SK-MEL-5 (cell line): ENCODE measurements at regions not wholly inside any gene's neighbourhood (a gene's known extent, or its start where the extent isn't known, plus 50 kb on each side); places are given as distances from the start of the nearest gene placed in this dataset.

Experiments used
- DNase-seq: peaks from one replicate; pipeline ENCODE4 v3.0.0-alpha.2; 2016; ENCODE audit warnings: low read depth, low spot score
- in situ Hi-C: cut with HindIII; loops from 2 replicates; pipeline ENCODE4 v1.10.0; 2016; ENCODE audit warnings: low sequenced_read_pairs, high pct_unique_total_duplicates, low pct_unique_long_range_greater_than_20kb

DNA sequence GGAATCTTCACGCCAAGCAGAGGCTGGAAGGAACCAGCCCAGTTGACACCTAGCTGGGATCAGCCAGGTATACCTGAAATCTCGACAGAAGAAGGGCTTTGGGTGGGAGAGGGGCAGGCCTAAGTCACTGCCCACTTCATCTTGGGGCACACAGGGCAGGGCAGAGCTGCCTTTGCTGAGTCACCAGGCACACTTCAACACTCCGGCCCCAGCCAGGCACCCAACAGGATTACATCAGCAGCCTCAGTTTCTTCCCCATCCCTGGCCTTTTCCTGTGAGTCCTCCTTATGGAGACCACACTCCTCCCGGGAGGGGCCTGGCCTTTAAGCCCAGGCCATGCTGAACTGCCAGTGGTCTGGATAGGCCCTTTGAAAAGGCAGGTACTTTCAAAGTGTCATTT is 201.7 kb upstream of the HS6ST1 start:
- in situ Hi-C loops: no loop called here
- DNase-seq: no peak

DNA sequence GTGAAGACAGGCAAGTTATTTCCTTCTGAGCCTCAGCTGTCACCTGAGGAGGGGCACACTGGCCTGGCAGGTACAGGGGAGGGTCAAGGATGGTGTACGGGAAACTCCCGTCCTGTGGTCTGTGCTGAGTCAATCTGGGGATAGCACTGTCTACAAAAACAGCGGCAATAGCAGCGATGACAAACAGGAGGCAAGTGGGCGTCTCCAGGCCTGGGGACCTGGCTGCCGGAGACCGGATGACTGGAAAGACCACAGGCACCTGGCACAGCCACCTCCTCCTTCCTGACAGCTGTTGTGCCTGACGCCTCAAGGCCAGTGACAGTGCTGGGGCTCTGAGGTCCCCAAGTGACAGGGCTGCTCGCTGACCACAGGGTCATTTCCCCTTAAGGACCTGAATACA is 202.1 kb upstream of the HS6ST1 start:
- in situ Hi-C loops: no loop called here
- DNase-seq: no peak

DNA sequence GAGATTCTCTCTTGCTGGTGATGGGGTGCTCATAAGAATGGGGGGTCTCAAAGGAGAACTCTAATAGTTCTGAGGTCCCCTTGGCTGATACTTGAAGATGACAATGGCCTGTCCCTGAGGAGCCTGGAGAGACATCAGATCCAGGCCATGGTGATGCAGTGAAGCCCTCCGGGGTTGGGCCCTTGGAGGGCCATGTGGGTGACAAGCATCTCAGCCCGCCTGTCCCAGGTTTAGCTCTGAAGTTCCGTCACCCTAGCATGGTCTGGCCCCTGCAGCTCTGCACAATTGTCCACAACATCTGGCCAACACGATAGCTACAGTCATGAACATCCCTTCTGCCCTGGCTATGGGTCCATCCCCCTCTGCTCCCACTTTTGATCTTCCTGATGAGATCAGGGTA is 202.8 kb upstream of the HS6ST1 start:
- no peak for DNase-seq
- in situ Hi-C loops: no loop called here

DNA sequence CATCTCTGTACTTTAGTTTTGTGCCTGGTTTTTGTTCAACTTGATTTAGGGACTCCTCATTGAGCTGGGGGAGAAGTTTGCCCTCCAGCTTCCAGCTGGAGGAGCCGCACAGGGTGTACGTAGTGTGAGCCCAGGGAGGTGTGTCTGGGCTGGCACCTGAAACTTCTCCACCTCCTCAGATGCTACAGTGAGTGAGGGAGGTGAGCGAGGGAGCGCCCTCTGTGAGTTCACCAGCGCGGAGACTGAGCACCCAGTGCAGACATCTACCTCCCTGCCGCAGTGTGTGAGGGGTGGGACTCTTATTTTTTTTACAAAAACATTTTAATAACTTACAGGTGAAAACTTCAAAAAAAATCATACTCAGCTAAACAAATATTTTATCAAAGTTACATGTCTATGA is 204.2 kb upstream of the HS6ST1 start:
- no peak for DNase-seq
- in situ Hi-C loops: no loop called here

- DNase-seq: no peak
- in situ Hi-C loops: no loop called here
Observed at GRCh38 chr2:128523457-128523856, 204.8 kb upstream of the HS6ST1 start.

- no peak for DNase-seq
- in situ Hi-C loops: no loop called here
Observed at GRCh38 chr2:128524183-128524582, 205.5 kb upstream of the HS6ST1 start.

- no peak for DNase-seq
- in situ Hi-C loops: no loop called here
Observed at GRCh38 chr2:128525653-128526052, 207.0 kb upstream of the HS6ST1 start.

DNA sequence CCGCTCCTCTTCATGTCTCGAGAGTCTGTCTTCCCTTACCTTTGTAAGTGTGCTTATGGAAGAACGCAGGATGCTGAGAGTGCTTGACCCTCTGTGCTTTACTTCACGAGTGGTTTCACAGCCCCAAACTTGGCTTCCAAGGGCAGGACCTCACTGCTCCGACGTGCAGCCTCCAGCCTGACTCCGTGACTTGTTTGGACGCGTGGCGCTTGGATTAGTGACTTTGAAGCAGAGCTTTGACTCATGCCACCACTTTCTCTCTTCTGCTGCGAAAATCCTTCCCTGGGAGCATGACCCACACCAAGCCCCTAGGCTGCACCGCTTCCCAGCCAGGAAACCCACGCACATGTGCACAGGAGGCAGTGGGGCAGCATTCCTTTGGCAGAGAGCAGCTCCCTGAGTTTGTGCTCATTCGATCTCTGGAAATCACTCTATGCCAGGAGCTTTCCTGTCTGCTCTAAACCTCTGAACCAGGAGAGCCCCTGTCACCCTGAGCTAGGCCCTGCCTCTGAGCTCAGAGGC is 207.8 kb upstream of the HS6ST1 start:
- in situ Hi-C loops: no loop called here
- DNase-seq: no peak

GRCh38 chr2:128528133-128528532 is 209.5 kb upstream of the HS6ST1 start:
- in situ Hi-C loops: no loop called here
- no peak for DNase-seq

GRCh38 chr2:128530025-128530573 is 211.4 kb upstream of the HS6ST1 start:
- no peak for DNase-seq
- in situ Hi-C loops: no loop called here

GRCh38 chr2:128531856-128532255 is 213.2 kb upstream of the HS6ST1 start:
- DNase-seq: no peak
- in situ Hi-C loops: no loop called here

- in situ Hi-C loops: no loop called here
- no peak for DNase-seq
Observed at GRCh38 chr2:128533101-128533500, 214.4 kb upstream of the HS6ST1 start.

DNA sequence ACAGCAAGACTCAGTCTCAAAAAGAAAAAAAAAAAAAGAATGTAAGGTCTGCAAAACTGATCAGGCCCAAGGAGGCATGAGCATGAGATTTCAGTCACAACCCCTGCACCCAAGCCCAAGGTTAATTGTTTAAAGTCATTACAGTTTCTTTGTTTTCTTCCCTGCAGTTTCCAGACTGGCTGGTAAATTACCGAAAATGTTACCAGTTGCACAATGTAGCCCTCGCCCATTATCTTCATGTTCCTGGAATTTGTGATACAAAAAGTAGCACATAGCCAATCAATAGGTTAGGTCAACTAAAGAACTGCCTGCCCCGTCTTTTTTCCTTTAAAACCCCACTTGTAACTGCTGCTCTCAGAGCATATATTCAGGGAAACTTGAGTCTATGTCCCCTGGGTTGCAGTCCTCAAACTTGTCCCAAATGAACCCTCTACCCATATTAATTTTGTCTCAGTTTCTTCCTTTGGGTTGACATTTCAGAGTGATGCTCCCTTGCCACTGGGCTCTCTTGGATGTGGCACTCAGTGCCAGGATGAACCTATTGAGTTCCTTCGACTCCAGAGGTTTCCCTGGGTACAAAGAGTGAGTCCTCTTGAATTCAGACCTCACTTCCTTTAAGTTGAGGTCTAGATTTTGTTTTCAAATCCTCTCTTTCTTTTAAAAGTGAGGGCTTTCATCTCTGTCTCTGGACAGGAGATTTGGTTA is 216.2 kb upstream of the HS6ST1 start:
- no peak for DNase-seq
- in situ Hi-C loops: no loop called here

- no peak for DNase-seq
- in situ Hi-C loops: no loop called here
Observed at GRCh38 chr2:128535953-128536352, 217.3 kb upstream of the HS6ST1 start.

DNA sequence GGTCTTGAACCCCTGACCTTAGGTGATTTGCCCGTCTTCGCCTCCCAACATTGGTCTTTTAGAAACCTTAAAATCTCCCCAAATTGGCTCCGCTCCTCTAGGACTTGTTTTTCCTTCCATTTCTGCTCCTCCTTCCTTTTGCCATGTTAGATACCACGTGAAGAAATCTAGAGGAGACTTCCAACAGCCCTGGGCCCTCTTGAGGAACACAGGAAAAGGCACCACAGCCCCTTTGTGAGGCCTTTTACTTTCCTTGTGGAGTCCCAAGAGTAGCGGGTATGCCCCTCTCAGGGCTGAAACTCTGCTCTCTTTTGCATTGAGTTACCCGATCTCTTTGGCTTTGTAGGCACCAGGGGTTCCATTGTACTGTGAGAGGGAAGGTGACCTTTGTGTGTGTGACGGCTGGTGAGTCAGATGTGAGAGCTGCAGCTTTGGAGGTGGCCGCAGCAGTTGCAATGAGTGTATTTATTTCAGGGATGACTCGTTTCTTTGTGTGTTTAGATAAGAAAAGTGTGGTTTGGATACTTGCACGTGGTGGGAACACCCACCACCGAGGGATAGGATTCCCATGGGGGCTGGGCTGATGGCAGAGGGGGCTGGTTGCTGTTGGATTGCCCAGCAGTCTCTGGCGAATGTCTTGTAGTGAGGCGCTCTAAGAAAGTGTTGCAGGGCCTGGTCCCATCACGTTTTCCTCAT is 218.4 kb upstream of the HS6ST1 start:
- in situ Hi-C loops: no loop called here
- DNase-seq: peak; percentile 26

GRCh38 chr2:128537646-128538045 is 219.0 kb upstream of the HS6ST1 start:
- in situ Hi-C loops: no loop called here
- no peak for DNase-seq

DNA sequence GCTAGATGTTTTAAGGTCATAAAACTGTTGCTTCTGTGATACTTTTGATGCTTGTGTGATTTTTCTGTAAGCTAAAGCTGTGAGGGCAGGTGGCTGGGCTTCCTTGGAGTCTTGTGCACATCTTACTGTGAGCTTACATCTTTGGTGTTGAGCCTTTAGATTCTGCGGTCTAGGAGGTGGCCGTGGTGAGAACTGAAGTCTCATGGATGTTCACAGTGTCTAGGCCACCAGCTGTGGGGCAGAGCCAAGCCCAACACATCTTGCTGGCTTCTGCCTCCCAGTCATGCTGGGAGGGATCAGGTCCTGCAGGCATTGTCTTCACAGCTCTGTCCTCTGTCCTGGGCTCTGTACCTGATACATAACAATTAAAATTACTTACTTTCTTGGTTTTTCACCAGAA is 219.7 kb upstream of the HS6ST1 start:
- no peak for DNase-seq
- in situ Hi-C loops: no loop called here

DNA sequence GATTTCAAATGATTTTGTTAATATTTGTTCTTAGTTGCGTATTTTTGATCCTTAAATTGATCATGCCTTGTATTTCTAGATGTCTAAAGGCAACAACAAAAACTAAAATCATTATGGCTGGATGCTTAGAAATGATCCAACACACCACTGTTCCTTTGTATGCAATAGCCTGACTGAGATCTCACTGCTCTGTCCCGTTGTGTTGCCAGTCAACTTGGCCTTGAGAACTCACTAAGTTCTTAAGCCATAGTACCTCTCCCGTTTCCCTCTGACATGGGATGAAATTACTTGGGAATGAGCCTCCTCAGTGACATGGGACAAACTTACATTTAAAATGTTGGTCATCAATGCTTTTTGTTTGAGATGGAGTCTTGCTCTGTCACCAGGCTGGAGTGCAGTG is 222.0 kb upstream of the HS6ST1 start:
- no peak for DNase-seq
- in situ Hi-C loops: no loop called here

GRCh38 chr2:128541448-128541847 is 222.8 kb upstream of the HS6ST1 start:
- DNase-seq: no peak

More at GRCh38 chr2:128541448-128541847, 222.8 kb upstream of the HS6ST1 start:
- in situ Hi-C loops: no loop called here
